Urinary bladder (tissue), 3 donors: ENCODE measurements at regions not wholly inside any gene's neighbourhood (a gene's known extent, or its start where the extent isn't known, plus 50 kb on each side); places are given as distances from the start of the nearest gene placed in this dataset.

Source experiments
- DNase-seq: peaks from one replicate; pipeline ENCODE4 v3.0.0-alpha.2; 2015; ENCODE audit errors: extremely low spot score
- H3K27ac ChIP-seq: one replicate; pipeline ENCODE4 v1.5.1; 2013; ENCODE audit warnings: low read depth, mild to moderate bottlenecking, moderate library complexity
- H3K36me3 ChIP-seq: one replicate; pipeline ENCODE4 v1.6.1; 2013; ENCODE audit warnings: mild to moderate bottlenecking, moderate library complexity; ENCODE audit not compliant: insufficient read depth
- H3K4me1 ChIP-seq: one replicate; pipeline ENCODE4 v1.6.1; 2013; ENCODE audit warnings: mild to moderate bottlenecking, moderate library complexity; ENCODE audit not compliant: insufficient read depth
- H3K4me3 ChIP-seq: one replicate; pipeline ENCODE4 v1.5.1; 2013; ENCODE audit warnings: low read depth, low read length
- WGBS: extraction: QIAGEN DNeasy Blood & Tissue Kit; methylation state at CpG from one replicate; pipeline ENCODE4 v1.1.7; 2013; 5-methylcytosine and 5-hydroxymethylcytosine counted together
- donor health status: healthy with polysubstance abuse.
- donor health status: healthy.

DNA sequence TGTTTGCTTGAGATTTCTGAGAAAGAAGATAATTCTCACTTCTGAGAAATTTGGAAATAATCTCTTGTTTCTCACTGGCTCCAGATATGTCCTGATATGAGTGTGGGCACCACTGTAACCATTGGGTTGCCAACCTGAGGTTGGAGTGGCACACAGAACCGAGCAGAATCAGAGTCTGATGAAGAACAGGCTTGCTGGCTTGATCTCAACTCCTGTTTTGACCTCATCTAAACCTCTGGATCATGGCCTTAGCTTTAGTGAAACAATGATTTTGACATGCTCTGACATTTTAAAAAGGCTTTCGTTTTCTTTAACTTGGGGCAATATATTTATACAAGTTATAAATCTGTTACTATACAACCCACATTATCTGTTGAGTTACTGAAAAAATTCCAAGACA is 548.0 kb downstream of the IRS1 start:
- Histone ChIP-seq H3K27ac (no peak overlapping the region), H3K36me3 (no peaks in the 10 kb centered on the region), H3K4me3 (no peak overlapping the region), H3K4me1 (no peaks in the 10 kb centered on the region)
- WGBS: 49% methylated on average over 2 of the region's 2 CpGs
- DNase-seq: no peak

- no peaks in the 10 kb centered on the region for H3K4me1 ChIP-seq
- H3K36me3 ChIP-seq: no peaks in the 10 kb centered on the region
- WGBS: 72% methylated on average over 3 of the region's 3 CpGs
- DNase-seq: no peak
- peak overlapping the region; percentile 10 for H3K27ac ChIP-seq
- no peak overlapping the region for H3K4me3 ChIP-seq
Measured at GRCh38 chr2:226247289-226248275, 552.0 kb downstream of the IRS1 start.

- no peak for DNase-seq
- Histone ChIP-seq H3K4me1 (no peaks in the 10 kb centered on the region), H3K36me3 (no peaks in the 10 kb centered on the region), H3K27ac (no peak overlapping the region), H3K4me3 (no peak overlapping the region)
- WGBS: 84% methylated on average over 2 of the region's 2 CpGs
Measured at GRCh38 chr2:226234187-226234586, 565.4 kb downstream of the IRS1 start.

GRCh38 chr2:226233388-226233787 is 566.2 kb downstream of the IRS1 start:
- no peaks in the 10 kb centered on the region for H3K4me1 ChIP-seq
- H3K36me3 ChIP-seq: no peaks in the 10 kb centered on the region
- H3K4me3 ChIP-seq: no peak overlapping the region
- no peak for DNase-seq
- H3K27ac ChIP-seq: no peak overlapping the region

- H3K36me3 ChIP-seq: no peaks in the 10 kb centered on the region
- H3K4me1 ChIP-seq: no peaks in the 10 kb centered on the region
- H3K27ac ChIP-seq: no peak overlapping the region
- 82% methylated on average over 2 of the region's 2 CpGs for WGBS
- DNase-seq: no peak
- no peak overlapping the region for H3K4me3 ChIP-seq
Measured at GRCh38 chr2:226228080-226228479, 571.5 kb downstream of the IRS1 start.

- no peak for DNase-seq
- no peaks in the 10 kb centered on the region for H3K36me3 ChIP-seq
- no peak overlapping the region for H3K4me3 ChIP-seq
- no peak overlapping the region for H3K27ac ChIP-seq
- H3K4me1 ChIP-seq: no peaks in the 10 kb centered on the region
Measured at GRCh38 chr2:226227341-226227740, 572.3 kb downstream of the IRS1 start.

DNA sequence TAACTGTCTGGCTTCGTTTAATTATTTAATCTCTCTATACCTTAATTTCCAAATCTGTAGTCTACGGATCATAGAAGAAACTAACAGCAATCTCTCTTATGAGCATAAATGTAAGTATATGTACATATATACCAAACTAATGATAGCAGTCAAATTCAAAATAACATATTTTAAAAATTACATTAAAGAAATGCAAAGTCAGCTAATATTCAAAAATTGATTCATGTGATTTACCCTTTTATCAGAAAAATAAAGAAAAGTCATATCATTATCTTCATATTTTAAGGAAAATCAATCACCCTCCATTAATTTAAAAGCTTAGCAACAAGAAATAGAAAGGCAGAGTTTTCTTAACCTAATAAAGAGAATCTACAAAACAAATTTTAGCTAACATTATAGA is 575.9 kb downstream of the IRS1 start:
- WGBS: 94% methylated on average over 2 of the region's 2 CpGs
- Histone ChIP-seq H3K4me3 (no peak overlapping the region), H3K4me1 (no peaks in the 10 kb centered on the region), H3K36me3 (no peaks in the 10 kb centered on the region), H3K27ac (no peak overlapping the region)
- DNase-seq: no peak

GRCh38 chr2:226220511-226220910 is 579.1 kb downstream of the IRS1 start:
- DNase-seq: no peak

GRCh38 chr2:226217191-226217590 is 582.4 kb downstream of the IRS1 start:
- WGBS: 76% methylated on average over 1 of the region's 1 CpG
- Histone ChIP-seq H3K27ac (no peak overlapping the region), H3K4me3 (no peak overlapping the region), H3K4me1 (no peaks in the 10 kb centered on the region), H3K36me3 (no peaks in the 10 kb centered on the region)
- no peak for DNase-seq

More at GRCh38 chr2:226220511-226220910, 579.1 kb downstream of the IRS1 start:
- H3K4me1 ChIP-seq: no peaks in the 10 kb centered on the region
- WGBS: 69% methylated on average over 3 of the region's 3 CpGs
- H3K4me3 ChIP-seq: no peak overlapping the region
- no peaks in the 10 kb centered on the region for H3K36me3 ChIP-seq
- H3K27ac ChIP-seq: no peak overlapping the region

GRCh38 chr2:226216575-226216974 is 583.0 kb downstream of the IRS1 start:
- no peak for DNase-seq
- Histone ChIP-seq H3K4me3 (no peak overlapping the region), H3K27ac (no peak overlapping the region), H3K4me1 (no peaks in the 10 kb centered on the region), H3K36me3 (no peaks in the 10 kb centered on the region)
- WGBS: 93% methylated on average over 6 of the region's 6 CpGs

DNA sequence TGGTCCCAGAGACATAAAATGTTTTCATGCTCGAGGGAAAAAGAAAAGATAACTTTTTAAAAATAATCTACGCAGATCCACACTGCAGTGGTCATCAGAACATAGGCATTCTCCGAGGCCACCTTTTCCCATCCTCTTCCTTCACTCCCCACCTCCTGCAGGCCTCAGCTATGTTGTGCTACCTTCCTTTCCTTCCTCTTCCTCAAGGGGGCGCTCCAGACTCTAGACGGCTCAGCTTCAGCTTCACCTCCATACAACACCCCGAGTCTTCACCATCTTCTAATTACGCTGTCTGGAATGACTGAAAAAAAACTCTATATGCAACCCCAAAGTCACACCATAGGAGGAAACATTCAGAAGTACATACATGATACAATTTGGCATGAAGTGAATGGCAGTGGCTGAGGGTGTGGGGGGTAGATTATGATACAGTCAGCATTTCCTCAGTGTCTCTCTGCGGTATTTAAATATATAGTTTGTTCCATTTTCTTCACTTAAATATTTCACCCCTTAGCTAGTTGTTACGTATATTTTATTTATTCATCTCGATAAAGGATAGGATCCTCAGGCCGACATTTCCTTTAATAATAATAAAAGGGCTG is 583.6 kb downstream of the IRS1 start:
- H3K4me3 ChIP-seq: no peak overlapping the region
- no peaks in the 10 kb centered on the region for H3K4me1 ChIP-seq
- DNase-seq: no peak
- WGBS: 65% methylated on average over 11 of the region's 11 CpGs
- no peaks in the 10 kb centered on the region for H3K36me3 ChIP-seq
- no peak overlapping the region for H3K27ac ChIP-seq

GRCh38 chr2:226213717-226214116 is 585.9 kb downstream of the IRS1 start:
- 78% methylated on average over 4 of the region's 4 CpGs for WGBS
- Histone ChIP-seq H3K4me3 (no peak overlapping the region), H3K4me1 (no peaks in the 10 kb centered on the region), H3K27ac (no peak overlapping the region), H3K36me3 (no peaks in the 10 kb centered on the region)
- DNase-seq: no peak

DNA sequence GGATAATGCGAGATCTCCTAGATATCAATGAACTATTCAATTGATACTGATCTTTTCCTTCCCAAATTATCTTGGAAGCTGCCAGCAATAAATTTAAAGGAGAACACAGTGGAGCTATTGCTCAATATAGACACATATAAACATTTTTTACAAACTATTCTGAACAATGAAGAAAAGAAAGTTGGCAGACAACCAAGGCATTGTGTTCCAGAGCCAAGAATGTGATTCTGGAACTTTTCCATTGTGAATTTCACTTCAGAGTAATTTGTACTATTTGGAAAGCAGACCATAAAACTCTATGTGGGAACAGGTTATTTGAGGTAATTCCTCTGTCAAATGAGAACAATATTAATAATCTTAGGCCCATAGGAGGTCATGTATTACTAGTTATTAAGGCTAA is 588.2 kb downstream of the IRS1 start:
- 49% methylated on average over 1 of the region's 1 CpG for WGBS
- DNase-seq: no peak
- H3K27ac ChIP-seq: no peak overlapping the region

DNA sequence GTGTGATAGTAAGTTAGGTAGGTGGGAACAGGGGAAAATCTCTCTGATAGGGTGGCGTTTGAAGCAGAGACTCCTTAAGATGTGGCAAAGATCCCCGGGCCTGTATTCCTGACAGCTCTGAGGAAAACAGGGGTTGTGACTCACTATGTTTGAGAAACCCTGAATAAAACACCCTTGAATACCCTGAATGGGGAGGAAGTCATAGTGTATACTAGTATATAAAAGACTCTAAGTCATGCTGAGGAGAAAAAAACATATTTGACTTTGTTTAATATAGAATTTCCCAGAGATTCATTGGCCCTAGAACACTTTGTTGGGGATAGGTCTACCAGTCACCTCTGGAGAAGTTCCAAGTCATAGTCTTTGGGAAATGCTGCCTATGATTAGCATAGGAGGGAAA is 590.9 kb downstream of the IRS1 start:
- Histone ChIP-seq H3K27ac (no peak overlapping the region), H3K4me1 (no peaks in the 10 kb centered on the region), H3K4me3 (no peak overlapping the region), H3K36me3 (no peaks in the 10 kb centered on the region)
- DNase-seq: no peak
- 67% methylated on average over 2 of the region's 2 CpGs for WGBS

More for the DNA sequence above, 588.2 kb downstream of the IRS1 start:
- no peaks in the 10 kb centered on the region for H3K36me3 ChIP-seq
- no peaks in the 10 kb centered on the region for H3K4me1 ChIP-seq
- no peak overlapping the region for H3K4me3 ChIP-seq
